ENCODE measurements at regions not wholly inside any gene's neighbourhood (a gene's known extent, or its start where the extent isn't known, plus 50 kb on each side); places are given as distances from the start of the nearest gene placed in this dataset.

- no peaks in the 10 kb centered on the region for H3K79me2 ChIP-seq (ENCODE audit: insufficient read depth, low read length)
- H3K36me3 ChIP-seq (ENCODE audit: insufficient read depth, low read length), result no peaks in the 10 kb centered on the region
- no peak overlapping the region for H3K4me3 ChIP-seq (ENCODE audit: low read length, poor library complexity, severe bottlenecking)
- H2AFZ ChIP-seq (ENCODE audit: low read length), result no peak overlapping the region
- H3F3A ChIP-seq (ENCODE audit: low read depth), result no peaks in the 10 kb centered on the region
- no peaks in the 10 kb centered on the region for H3K9me3 ChIP-seq (ENCODE audit: insufficient read depth, low read depth, low read length)
- no peaks in the 10 kb centered on the region for H3K27me3 ChIP-seq (ENCODE audit: insufficient read depth, low read length, poor library complexity, severe bottlenecking)
- no peaks in the 10 kb centered on the region for H4K20me1 ChIP-seq (ENCODE audit: insufficient read depth, low read length, poor library complexity, severe bottlenecking)
- no peak overlapping the region for H3K9ac ChIP-seq (ENCODE audit: low read depth, low read length, poor library complexity, severe bottlenecking)
- H3K9me2 ChIP-seq (replicated peaks; ENCODE audit: low read depth, low read length), result no peaks in the 10 kb centered on the region
- H3K4me2 ChIP-seq (ENCODE audit: low read depth, low read length, poor library complexity, severe bottlenecking), result no peak overlapping the region
- no peaks in the 10 kb centered on the region for H3K4me1 ChIP-seq (ENCODE audit: insufficient read depth, low read length, poor library complexity, severe bottlenecking)
- TF ChIP-seq EZH2phosphoT487 (IDR thresholded peaks at IDR 0.05; ENCODE audit: borderline replicate concordance), result no peak
- no peak for TF ChIP-seq CTCF (conservative IDR thresholded peaks at IDR 0.05; ENCODE audit: low read length)
Observed at GRCh38 chr9:28050941-28051340, 477.7 kb upstream of the C9orf72 start.

GRCh38 chr9:28051559-28052503 lies 478.6 kb upstream of the C9orf72 start:
- Histone ChIP-seq H3K9me2 (replicated peaks; ENCODE audit: low read depth, low read length) (no peaks in the 10 kb centered on the region), H3K36me3 (ENCODE audit: insufficient read depth, low read length) (no peaks in the 10 kb centered on the region), H4K20me1 (ENCODE audit: insufficient read depth, low read length, poor library complexity, severe bottlenecking) (no peaks in the 10 kb centered on the region), H3K4me1 (ENCODE audit: insufficient read depth, low read length, poor library complexity, severe bottlenecking) (no peaks in the 10 kb centered on the region), H3K9me3 (ENCODE audit: insufficient read depth, low read depth, low read length) (no peaks in the 10 kb centered on the region), H3K9ac (ENCODE audit: low read depth, low read length, poor library complexity, severe bottlenecking) (no peak overlapping the region), H2AFZ (ENCODE audit: low read length) (no peak overlapping the region), H3K79me2 (ENCODE audit: insufficient read depth, low read length) (no peaks in the 10 kb centered on the region), H3F3A (ENCODE audit: low read depth) (no peaks in the 10 kb centered on the region), H3K4me2 (ENCODE audit: low read depth, low read length, poor library complexity, severe bottlenecking) (no peak overlapping the region), H3K27me3 (ENCODE audit: insufficient read depth, low read length, poor library complexity, severe bottlenecking) (no peaks in the 10 kb centered on the region), H3K4me3 (ENCODE audit: low read length, poor library complexity, severe bottlenecking) (no peak overlapping the region)
- no peak for TF ChIP-seq EZH2phosphoT487 (IDR thresholded peaks at IDR 0.05; ENCODE audit: borderline replicate concordance)
- TF ChIP-seq CTCF (conservative IDR thresholded peaks at IDR 0.05; ENCODE audit: low read length), result no peak

- Histone ChIP-seq H3K4me1 (ENCODE audit: insufficient read depth, low read length, poor library complexity, severe bottlenecking) (no peaks in the 10 kb centered on the region), H3K9me3 (ENCODE audit: insufficient read depth, low read depth, low read length) (no peaks in the 10 kb centered on the region), H3K9me2 (replicated peaks; ENCODE audit: low read depth, low read length) (no peaks in the 10 kb centered on the region), H3K27me3 (ENCODE audit: insufficient read depth, low read length, poor library complexity, severe bottlenecking) (no peaks in the 10 kb centered on the region), H2AFZ (ENCODE audit: low read length) (no peak overlapping the region), H4K20me1 (ENCODE audit: insufficient read depth, low read length, poor library complexity, severe bottlenecking) (no peaks in the 10 kb centered on the region), H3K4me2 (ENCODE audit: low read depth, low read length, poor library complexity, severe bottlenecking) (no peak overlapping the region), H3K79me2 (ENCODE audit: insufficient read depth, low read length) (no peaks in the 10 kb centered on the region), H3F3A (ENCODE audit: low read depth) (no peaks in the 10 kb centered on the region), H3K9ac (ENCODE audit: low read depth, low read length, poor library complexity, severe bottlenecking) (no peak overlapping the region), H3K36me3 (ENCODE audit: insufficient read depth, low read length) (no peaks in the 10 kb centered on the region), H3K4me3 (ENCODE audit: low read length, poor library complexity, severe bottlenecking) (no peak overlapping the region)
- TF ChIP-seq EZH2phosphoT487 (IDR thresholded peaks at IDR 0.05; ENCODE audit: borderline replicate concordance) (no peak), CTCF (conservative IDR thresholded peaks at IDR 0.05; ENCODE audit: low read length) (no peak)
Observed at GRCh38 chr9:28053096-28053777, 480.0 kb upstream of the C9orf72 start.

Data from Loucy (cell line).